HG02981 (cell line): ENCODE measurements at regions not wholly inside any gene's neighbourhood (a gene's known extent, or its start where the extent isn't known, plus 50 kb on each side); places are given as distances from the start of the nearest gene placed in this dataset.
A peak's percentile ranks its signal among the peaks of the same experiment; 100 is the strongest.
"Not testable (repeated sequence)": the region's sequence is repeated elsewhere in the genome, so short reads cannot be mapped to it uniquely, and the experiment has no call there.

ENCODE experiments used
- ATAC-seq: cut with Tn5 transposase; IDR thresholded peaks from one replicate; pipeline ENCODE4 v1.9.1; 2021; ENCODE audit warnings: mild to moderate bottlenecking, moderate library complexity; ENCODE audit not compliant: unreplicated experiment

DNA sequence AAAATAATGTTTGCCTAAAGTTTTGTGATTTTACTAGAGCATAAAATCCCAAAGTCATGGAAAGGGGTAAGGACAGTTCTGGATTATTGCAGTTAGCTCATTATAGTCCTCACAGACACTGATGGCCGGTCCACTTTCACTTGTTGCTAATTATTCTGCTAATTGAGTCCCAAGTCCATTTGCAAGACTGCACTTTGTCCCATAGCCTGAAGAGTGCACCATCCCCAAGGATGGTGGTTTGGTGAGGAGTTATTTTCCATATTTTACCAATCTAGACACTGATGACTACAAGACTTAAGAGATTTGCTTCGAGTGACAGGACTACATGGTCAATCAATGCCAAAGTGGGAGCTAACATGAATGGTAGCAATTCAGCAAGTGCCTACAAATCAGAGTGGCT is 181.8 kb upstream of the CACNA2D1 start:
- no peak for ATAC-seq

DNA sequence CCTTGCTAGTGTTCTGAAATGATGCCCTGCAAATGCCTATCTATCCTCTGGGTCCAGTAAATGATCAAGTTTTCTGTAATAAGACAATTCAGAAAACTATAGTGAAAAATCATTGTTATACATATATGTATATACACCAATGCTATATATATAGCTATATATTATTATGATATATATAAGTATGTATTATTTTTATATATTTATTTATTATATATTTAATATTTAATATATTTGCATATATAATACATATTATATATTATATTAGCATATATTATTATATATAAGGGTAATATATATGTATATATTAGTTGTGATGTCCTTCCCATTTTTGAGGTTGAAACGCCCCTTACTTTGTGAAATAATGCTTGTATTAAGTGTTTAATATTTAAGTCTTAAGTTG is 181.4 kb upstream of the CACNA2D1 start:
- no peak for ATAC-seq

- no peak for ATAC-seq
Measured at GRCh38 chr7:82624337-82624736, 180.8 kb upstream of the CACNA2D1 start.

GRCh38 chr7:82623812-82624211 is 180.2 kb upstream of the CACNA2D1 start:
- ATAC-seq: no peak

DNA sequence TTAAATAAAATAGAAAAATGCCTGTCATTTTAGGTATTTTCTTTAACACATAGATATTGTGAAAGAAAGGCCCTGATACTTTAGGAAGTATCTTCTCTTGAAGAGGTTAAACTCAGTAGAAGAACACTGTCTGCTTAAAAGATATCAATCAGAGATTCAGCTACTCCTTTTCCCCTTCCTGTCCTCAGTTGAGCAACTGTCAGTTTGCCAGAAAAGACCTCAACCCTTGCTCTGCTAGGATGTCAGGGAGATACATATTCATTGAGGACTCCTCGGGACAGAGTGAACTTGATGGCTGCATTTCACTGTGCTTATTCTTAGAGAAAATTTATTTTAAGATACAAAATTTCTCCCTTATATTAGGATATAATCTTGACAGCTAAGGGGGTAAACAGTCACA is 173.6 kb upstream of the CACNA2D1 start:
- no peak for ATAC-seq

- ATAC-seq: no peak
Measured at GRCh38 chr7:82616059-82616728, 172.6 kb upstream of the CACNA2D1 start.

DNA sequence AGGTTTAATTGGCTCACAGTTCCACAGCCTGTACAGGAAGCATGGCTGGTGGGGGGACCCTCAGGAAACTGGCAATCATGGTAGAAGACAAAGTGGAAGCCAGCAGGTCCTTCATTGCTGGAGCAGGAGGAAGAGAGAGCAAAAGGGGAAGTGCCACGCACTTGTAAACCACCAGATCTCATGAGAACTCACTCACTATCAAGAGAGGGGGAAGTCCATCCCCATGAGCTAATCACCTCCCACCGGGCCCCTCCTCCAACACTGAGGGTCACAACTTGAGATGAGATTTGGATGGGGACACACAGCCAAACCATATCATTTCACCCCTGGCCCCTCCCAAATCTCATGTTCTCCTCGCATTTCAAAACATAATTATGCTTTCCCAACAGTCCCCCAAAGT is 171.9 kb upstream of the CACNA2D1 start:
- peak; percentile 82 for ATAC-seq

GRCh38 chr7:82609746-82610145 is 166.2 kb upstream of the CACNA2D1 start:
- no peak for ATAC-seq

- peak; percentile 80 for ATAC-seq
Measured at GRCh38 chr7:82605247-82605864, 161.8 kb upstream of the CACNA2D1 start.

- ATAC-seq: no peak
Measured at GRCh38 chr7:82602066-82602465, 158.5 kb upstream of the CACNA2D1 start.

DNA sequence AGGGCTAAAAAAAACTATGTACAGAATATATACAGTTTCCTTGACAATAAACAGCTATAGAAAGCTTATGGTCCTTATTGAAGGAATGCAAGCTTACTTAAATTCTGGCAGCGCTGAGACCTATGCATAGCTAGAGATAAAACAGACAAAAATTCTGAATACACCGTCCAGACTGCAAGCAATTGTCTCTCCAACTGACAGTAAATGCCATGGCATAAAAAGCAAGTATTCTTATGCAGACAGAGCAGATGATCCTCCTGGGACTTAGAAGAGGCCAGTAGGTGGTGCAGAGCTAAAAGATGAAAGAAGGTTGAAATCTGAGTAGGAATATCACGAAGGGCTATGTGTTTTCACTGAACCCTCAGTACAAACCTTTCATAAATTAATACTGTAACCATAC is 157.0 kb upstream of the CACNA2D1 start:
- no peak for ATAC-seq

GRCh38 chr7:82599895-82600294 is 156.3 kb upstream of the CACNA2D1 start:
- ATAC-seq: no peak

DNA sequence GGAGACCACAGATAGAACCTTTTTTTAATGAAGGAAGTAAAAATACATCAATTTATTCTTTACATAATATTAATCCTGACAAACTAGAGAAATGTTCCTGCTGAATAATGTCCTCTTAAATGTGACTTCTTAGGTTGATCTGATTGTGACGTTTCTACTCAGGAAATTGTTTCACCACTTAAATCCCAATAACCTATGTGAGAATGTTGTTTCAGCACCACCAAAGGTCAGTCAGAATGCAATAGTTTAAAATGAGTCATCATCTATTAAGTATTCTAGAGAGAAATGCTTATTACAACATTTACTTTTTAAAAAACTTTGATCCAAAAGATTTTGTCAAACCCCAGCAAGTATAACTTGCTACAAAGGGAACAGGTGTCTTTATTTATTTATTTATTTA is 155.4 kb upstream of the CACNA2D1 start:
- no peak for ATAC-seq

DNA sequence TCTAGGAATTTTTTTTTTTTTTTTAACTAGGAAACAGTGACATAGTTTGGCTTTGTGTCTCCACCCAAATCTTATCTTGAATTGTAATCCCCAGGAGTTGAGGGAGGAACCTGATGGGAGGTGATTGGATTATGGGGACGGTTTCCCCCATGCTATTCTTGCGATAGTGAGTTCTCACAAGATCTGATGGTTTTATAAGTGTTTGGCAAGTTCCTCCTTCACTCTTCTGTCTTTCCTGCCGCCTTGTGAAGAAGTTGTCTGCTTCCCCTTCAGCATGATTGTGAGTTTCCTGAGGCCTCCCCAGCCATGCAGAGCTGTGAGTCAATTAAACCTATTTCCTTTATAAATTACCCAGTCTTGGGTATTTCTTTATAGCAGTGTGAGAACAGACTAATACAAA is 152.2 kb upstream of the CACNA2D1 start:
- not testable (repeated sequence) for ATAC-seq

GRCh38 chr7:82595176-82595575 is 151.6 kb upstream of the CACNA2D1 start:
- ATAC-seq: no peak

DNA sequence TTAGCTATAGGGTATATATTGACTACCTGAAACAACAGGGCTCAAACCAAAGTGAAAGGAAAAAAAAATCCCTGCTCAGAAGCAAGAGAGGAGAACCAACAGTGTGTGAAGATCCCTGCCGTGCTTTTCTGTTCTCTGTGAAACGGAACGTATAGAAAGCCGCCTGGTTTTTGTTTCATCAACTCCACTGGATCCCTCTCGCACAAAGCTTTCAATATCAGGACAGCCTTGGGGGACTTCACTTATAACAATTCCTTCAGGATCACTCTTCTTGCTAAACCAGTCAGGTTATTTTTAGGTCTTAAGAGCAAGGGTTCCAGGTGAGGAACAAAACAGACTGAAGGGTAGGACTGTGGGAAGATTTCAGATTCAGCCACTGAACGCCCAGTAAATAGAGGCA is 151.1 kb upstream of the CACNA2D1 start:
- ATAC-seq: no peak

DNA sequence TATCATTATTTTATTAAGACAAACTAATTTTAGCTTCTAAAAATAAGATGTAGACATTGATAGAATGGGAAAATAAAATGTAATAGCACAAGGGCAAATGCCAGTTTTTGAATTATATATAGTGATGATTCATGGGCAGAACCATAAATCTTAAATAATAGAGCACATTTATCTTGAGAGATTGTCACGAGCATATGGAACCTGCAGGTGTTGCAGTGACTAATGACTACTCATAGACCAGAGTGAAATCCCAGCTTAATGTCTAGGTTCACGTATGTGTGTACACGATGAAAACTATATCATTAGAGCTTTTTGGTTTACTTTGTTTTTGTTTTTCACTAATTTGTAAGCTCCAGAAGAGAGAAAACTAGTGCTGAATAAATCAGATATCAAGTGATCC is 150.2 kb upstream of the CACNA2D1 start:
- no peak for ATAC-seq

DNA sequence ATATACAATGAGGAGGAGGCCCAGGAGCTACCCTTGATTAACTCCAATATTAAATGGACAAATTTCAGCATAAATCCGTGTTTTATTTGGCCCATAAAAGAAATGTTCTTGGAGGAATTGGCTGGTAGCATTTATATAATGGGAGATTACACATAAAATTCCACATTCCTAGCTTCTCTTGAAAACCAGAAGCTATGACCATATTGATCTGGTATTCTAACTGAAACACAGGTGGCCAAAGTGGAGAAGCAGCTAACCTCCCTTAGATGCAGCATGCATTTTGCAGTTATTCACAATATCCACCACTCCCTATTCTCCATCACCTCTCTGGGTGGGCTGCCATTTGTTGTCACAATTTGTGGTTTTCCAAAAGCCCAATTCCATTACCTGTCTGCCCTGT is 148.8 kb upstream of the CACNA2D1 start:
- ATAC-seq: no peak

- ATAC-seq: no peak
Measured at GRCh38 chr7:82579047-82579446, 135.5 kb upstream of the CACNA2D1 start.

- no peak for ATAC-seq
Measured at GRCh38 chr7:82578430-82578829, 134.9 kb upstream of the CACNA2D1 start.

DNA sequence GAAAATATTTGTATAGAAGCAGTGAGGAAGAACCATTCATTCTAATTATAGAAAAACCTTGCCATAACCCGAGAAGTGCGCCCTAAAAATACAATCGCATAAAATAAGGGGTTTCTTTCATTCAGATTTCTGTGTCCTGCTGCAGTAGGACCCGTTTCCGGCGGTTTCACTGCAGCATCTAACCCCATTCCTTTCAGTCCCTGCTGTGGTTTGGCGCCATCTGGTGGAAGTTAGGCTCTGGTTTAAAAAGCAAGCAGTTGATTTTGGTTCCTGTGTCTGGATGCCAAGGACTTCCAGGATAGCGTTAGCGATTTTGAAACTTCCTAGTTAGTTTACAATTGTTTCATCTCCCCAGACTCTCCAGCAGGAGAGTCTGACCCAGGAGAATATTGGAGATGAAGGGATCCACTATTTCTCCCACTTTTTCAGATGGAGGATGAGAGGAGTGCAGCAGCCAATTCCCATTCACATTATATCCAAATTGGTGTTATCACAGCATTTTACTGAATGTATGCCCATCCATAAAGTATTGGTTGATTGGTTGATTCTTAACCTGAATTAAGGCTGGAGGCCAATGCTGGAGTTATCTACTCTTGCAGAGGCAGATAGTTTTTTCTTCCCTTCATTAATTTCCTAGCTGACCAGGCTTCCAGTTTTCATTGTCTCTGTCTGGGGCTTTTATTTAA is 128.8 kb upstream of the CACNA2D1 start:
- ATAC-seq: peak; percentile 89

DNA sequence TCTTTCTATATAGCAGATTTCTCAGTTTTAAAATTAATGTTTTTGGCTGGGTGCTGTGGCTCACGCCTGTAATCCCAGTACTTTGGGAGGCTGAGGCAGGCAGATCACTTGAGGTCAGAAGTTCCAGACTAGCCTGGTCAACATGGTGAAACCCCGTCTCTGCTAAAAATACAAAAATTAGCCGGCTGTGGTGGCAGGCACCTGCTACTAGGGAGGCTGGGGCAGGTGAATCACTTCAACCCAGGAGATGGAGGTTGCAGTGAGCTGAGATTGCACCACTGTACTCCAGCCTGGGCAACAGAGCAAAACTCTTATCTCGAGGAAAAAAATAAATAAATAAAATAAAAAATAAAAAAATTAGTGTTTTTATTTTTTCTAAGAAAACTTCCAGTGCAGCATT is 127.5 kb upstream of the CACNA2D1 start:
- not testable (repeated sequence) for ATAC-seq
